Testis (tissue), 2 donors: ENCODE measurements at regions not wholly inside any gene's neighbourhood (a gene's known extent, or its start where the extent isn't known, plus 50 kb on each side); places are given as distances from the start of the nearest gene placed in this dataset.
"Not testable (repeated sequence)": the region's sequence is repeated elsewhere in the genome, so short reads cannot be mapped to it uniquely, and the experiment has no call there.

Experiments
- DNase-seq: peaks from one replicate; pipeline ENCODE4 v3.0.0-alpha.2; 2019
- H3K27ac ChIP-seq, 2 donors: fragments of 200-600 bp; sonication (generic); one replicate each; pipeline ENCODE4 v1.5.1; 2019
- H3K27me3 ChIP-seq: fragments of 200-600 bp; sonication (generic); one replicate; pipeline ENCODE4 v1.5.1; 2019
- H3K36me3 ChIP-seq: fragments of 200-600 bp; sonication (generic); one replicate; pipeline ENCODE4 v1.5.1; 2017; ENCODE audit warnings: low read depth; ENCODE audit errors: missing control alignments
- H3K4me1 ChIP-seq: fragments of 200-600 bp; sonication (generic); one replicate; pipeline ENCODE4 v1.5.1; 2019
- H3K4me3 ChIP-seq, 2 donors: fragments of 200-600 bp; sonication (generic); one replicate each; pipeline ENCODE4 v1.5.1; 2017 to 2019
- H3K9me3 ChIP-seq: fragments of 200-600 bp; sonication (generic); one replicate; pipeline ENCODE4 v1.5.1; 2017
- CTCF ChIP-seq, 3 experiments: fragments of 450-650 bp in 2 of 3; fragments of 200-600 bp in 1 of 3; sonication (generic) in 1 of 3; IDR thresholded peaks; one replicate each; pipeline ENCODE4 v1.5.1; 2016 to 2019; ENCODE audit warnings: antibody characterized with exemption in 3 of 3, mild to moderate bottlenecking in 2 of 3, moderate library complexity in 1 of 3
- POLR2A ChIP-seq: fragments of 450-650 bp; IDR thresholded peaks from one replicate; pipeline ENCODE4 v1.6.1; 2017; ENCODE audit warnings: antibody characterized with exemption, mild to moderate bottlenecking, moderate library complexity
- WGBS, 2 donors: methylation state at CpG; one replicate each; pipeline ENCODE4 v1.1.5; 2018; 5-methylcytosine and 5-hydroxymethylcytosine counted together
- intact Hi-C: fragments of 100-400 bp; cut with DNase I; formaldehyde crosslinking; loops from one replicate; pipeline ENCODE4 v1.15.1; 2023; ENCODE audit warnings: low total_unique reads

GRCh38 chr6:11404081-11404480 is 133.5 kb upstream of the TMEM170B start:
- no peak for TF ChIP-seq CTCF (IDR thresholded peaks at IDR 0.05)
- TF ChIP-seq POLR2A: no peak
- no peak for DNase-seq
- no peaks in the 10 kb centered on the region for H3K9me3 ChIP-seq
- H3K27me3 ChIP-seq: no peaks in the 10 kb centered on the region
- WGBS, 2 donors: 72 to 80% methylated on average over 10 of the region's 10 CpGs
- peaks cover 6% of the 10 kb centered on the region for H3K4me1 ChIP-seq
- intact Hi-C loops: no loop called here
- H3K36me3 ChIP-seq: no peaks in the 10 kb centered on the region
- H3K4me3 ChIP-seq: no peak overlapping the region
- no peak overlapping the region for H3K27ac ChIP-seq

GRCh38 chr6:11403035-11403601 is 134.4 kb upstream of the TMEM170B start:
- TF ChIP-seq POLR2A: no peak
- TF ChIP-seq CTCF (IDR thresholded peaks at IDR 0.05): no peak
- no peak for DNase-seq
- no peaks in the 10 kb centered on the region for H3K36me3 ChIP-seq
- H3K4me1 ChIP-seq: peaks cover 6% of the 10 kb centered on the region
- no peaks in the 10 kb centered on the region for H3K27me3 ChIP-seq
- intact Hi-C loops: no loop called here
- peak overlapping the region; percentile 31 for H3K4me3 ChIP-seq
- no peak overlapping the region for H3K27ac ChIP-seq
- WGBS, 2 donors: 53 to 63% methylated on average over 11 of the region's 11 CpGs
- H3K9me3 ChIP-seq: no peaks in the 10 kb centered on the region

- H3K9me3 ChIP-seq, H3K4me1 ChIP-seq, H3K36me3 ChIP-seq, DNase-seq, H3K27ac ChIP-seq, intact Hi-C loops, H3K27me3 ChIP-seq: not testable (repeated sequence)
- whole genome bisulfite sequencing, 2 donors: 67 to 83% methylated on average over 9 to 20 of the region's 36 CpGs
- H3K4me3 ChIP-seq: peak overlapping the region; percentile 31
These were observed 135.0 kb upstream of the TMEM170B start for GRCh38 chr6:11402581-11402980.

- H3K27ac ChIP-seq, H3K27me3 ChIP-seq, DNase-seq, H3K9me3 ChIP-seq, H3K4me1 ChIP-seq, intact Hi-C loops, H3K4me3 ChIP-seq, H3K36me3 ChIP-seq: not testable (repeated sequence)
- 58 to 71% methylated on average over 5 of the region's 5 CpGs for WGBS, 2 donors
These were observed 135.6 kb upstream of the TMEM170B start for GRCh38 chr6:11401954-11402353.

GRCh38 chr6:11398451-11399326 is 138.9 kb upstream of the TMEM170B start:
- H3K4me1 ChIP-seq: peaks cover 6% of the 10 kb centered on the region
- DNase-seq: no peak
- no peaks in the 10 kb centered on the region for H3K36me3 ChIP-seq
- no peaks in the 10 kb centered on the region for H3K9me3 ChIP-seq
- no peak overlapping the region for H3K4me3 ChIP-seq
- WGBS, 2 donors: 77 to 88% methylated on average over 6 of the region's 6 CpGs
- no peak overlapping the region for H3K27ac ChIP-seq
- intact Hi-C loops: no loop called here
- no peak for TF ChIP-seq CTCF (IDR thresholded peaks at IDR 0.05)
- TF ChIP-seq POLR2A: no peak
- H3K27me3 ChIP-seq: no peaks in the 10 kb centered on the region
